ENCODE measurements at regions not wholly inside any gene's neighbourhood (a gene's known extent, or its start where the extent isn't known, plus 50 kb on each side); places are given as distances from the start of the nearest gene placed in this dataset.

GRCh38 chr6:103797738-103798137, 1062.0 kb downstream of the HACE1 start:
- TF ChIP-seq CTCF (IDR thresholded peaks at IDR 0.05; ENCODE audit: low read depth, low read length) (peak; percentile 39), EZH2phosphoT487 (IDR thresholded peaks at IDR 0.05; ENCODE audit: low read depth) (no peak)
